Activated CD4-positive, alpha-beta memory T cell treated with anti-CD3 and anti-CD28 coated beads for 36 hours (primary cell): ENCODE measurements at regions not wholly inside any gene's neighbourhood (a gene's known extent, or its start where the extent isn't known, plus 50 kb on each side); places are given as distances from the start of the nearest gene placed in this dataset.

Experiments used
- CTCF ChIA-PET: fragments of 350-600 bp; sonication (Branson Sonifier 250); formaldehyde crosslinking; loops from one replicate; lab custom pipeline; 2021; ENCODE audit warnings: antibody characterized with exemption, inconsistent platforms; lab: Charles Lee
- POLR2A ChIA-PET: fragments of 350-600 bp; sonication (Branson Sonifier 250); formaldehyde crosslinking; loops from one replicate; lab custom pipeline; 2021; ENCODE audit warnings: antibody characterized with exemption; lab: Charles Lee
- DNase-seq: peaks from one replicate; pipeline ENCODE4 v3.0.0-alpha.2; 2020
- H3K27ac Mint-ChIP-seq: one replicate; pipeline ENCODE4 v1.8.0; 2021; ENCODE audit warnings: mixed read lengths
- H3K27me3 Mint-ChIP-seq: one replicate; pipeline ENCODE4 v1.8.0; 2021; ENCODE audit warnings: mixed read lengths
- H3K36me3 Mint-ChIP-seq: one replicate; pipeline ENCODE4 v1.8.0; 2021; ENCODE audit warnings: mixed read lengths
- H3K4me1 Mint-ChIP-seq: one replicate; pipeline ENCODE4 v1.8.0; 2021; ENCODE audit warnings: low read depth, mixed read lengths
- H3K4me3 Mint-ChIP-seq: one replicate; pipeline ENCODE4 v1.8.0; 2021; ENCODE audit warnings: mild to moderate bottlenecking, mixed read lengths
- H3K9me3 Mint-ChIP-seq: one replicate; pipeline ENCODE4 v1.8.0; 2021; ENCODE audit warnings: mixed read lengths
- intact Hi-C: fragments of 100-400 bp; cut with micrococcal nuclease; formaldehyde crosslinking; loops from one replicate; pipeline ENCODE4 v1.15.1; 2023

- ChIA-PET POLR2A (no interaction called here), CTCF (no interaction called here)
- Mint-ChIP-seq H3K36me3 (no peaks in the 10 kb centered on the region), H3K27ac (no peak overlapping the region), H3K4me3 (no peak overlapping the region), H3K9me3 (peaks cover 13% of the 10 kb centered on the region), H3K27me3 (no peaks in the 10 kb centered on the region), H3K4me1 (no peaks in the 10 kb centered on the region)
- DNase-seq = no peak
- intact Hi-C loops = no loop called here
Measured at GRCh38 chr16:6038941-6039645, 941.5 kb upstream of the EEF2KMT start.

- Mint-ChIP-seq H3K27ac (no peak overlapping the region), H3K9me3 (peaks cover 9% of the 10 kb centered on the region), H3K4me1 (no peaks in the 10 kb centered on the region), H3K36me3 (no peaks in the 10 kb centered on the region), H3K4me3 (no peak overlapping the region), H3K27me3 (no peaks in the 10 kb centered on the region)
- intact Hi-C loops = no loop called here
- ChIA-PET POLR2A (no interaction called here), CTCF (no interaction called here)
- DNase-seq = no peak
Measured at GRCh38 chr16:6035161-6035560, 937.6 kb upstream of the EEF2KMT start.

GRCh38 chr16:6034511-6034910 is 936.9 kb upstream of the EEF2KMT start:
- intact Hi-C loops = no loop called here
- Mint-ChIP-seq H3K4me3 (no peak overlapping the region), H3K9me3 (peaks cover 9% of the 10 kb centered on the region), H3K36me3 (no peaks in the 10 kb centered on the region), H3K27ac (no peak overlapping the region), H3K4me1 (no peaks in the 10 kb centered on the region), H3K27me3 (no peaks in the 10 kb centered on the region)
- DNase-seq = no peak
- POLR2A ChIA-PET = no interaction called here
- CTCF ChIA-PET = no interaction called here

- Mint-ChIP-seq H3K4me1 (no peaks in the 10 kb centered on the region), H3K36me3 (no peaks in the 10 kb centered on the region), H3K9me3 (peaks cover 9% of the 10 kb centered on the region), H3K27me3 (no peaks in the 10 kb centered on the region), H3K4me3 (no peak overlapping the region), H3K27ac (no peak overlapping the region)
- ChIA-PET POLR2A (no interaction called here), CTCF (no interaction called here)
- intact Hi-C loops = no loop called here
- no peak for DNase-seq
Measured at GRCh38 chr16:6032438-6032837, 934.8 kb upstream of the EEF2KMT start.

- no peak overlapping the region for H3K4me3 Mint-ChIP-seq
- H3K4me1 Mint-ChIP-seq = no peaks in the 10 kb centered on the region
- H3K27ac Mint-ChIP-seq = no peak overlapping the region
- no peaks in the 10 kb centered on the region for H3K27me3 Mint-ChIP-seq
- H3K9me3 Mint-ChIP-seq = peaks cover 9% of the 10 kb centered on the region
- no peak for DNase-seq
- POLR2A ChIA-PET = no interaction called here
- intact Hi-C loops = no loop called here
- CTCF ChIA-PET = no interaction called here
- no peaks in the 10 kb centered on the region for H3K36me3 Mint-ChIP-seq
Measured at GRCh38 chr16:6031567-6031966, 934.0 kb upstream of the EEF2KMT start.

GRCh38 chr16:6031102-6031501 is 933.5 kb upstream of the EEF2KMT start:
- Mint-ChIP-seq H3K36me3 (no peaks in the 10 kb centered on the region), H3K4me3 (no peak overlapping the region), H3K27me3 (no peaks in the 10 kb centered on the region), H3K4me1 (no peaks in the 10 kb centered on the region), H3K27ac (no peak overlapping the region), H3K9me3 (peaks cover 9% of the 10 kb centered on the region)
- intact Hi-C loops = no loop called here
- ChIA-PET CTCF (no interaction called here), POLR2A (no interaction called here)
- DNase-seq = no peak

- Mint-ChIP-seq H3K27me3 (no peaks in the 10 kb centered on the region), H3K4me3 (no peak overlapping the region), H3K4me1 (no peaks in the 10 kb centered on the region), H3K36me3 (no peaks in the 10 kb centered on the region), H3K9me3 (peaks cover 4% of the 10 kb centered on the region), H3K27ac (no peak overlapping the region)
- intact Hi-C loops = no loop called here
- POLR2A ChIA-PET = no interaction called here
- DNase-seq = no peak
- CTCF ChIA-PET = no interaction called here
Measured at GRCh38 chr16:6027733-6028132, 930.1 kb upstream of the EEF2KMT start.

GRCh38 chr16:6023449-6023848 is 925.9 kb upstream of the EEF2KMT start:
- ChIA-PET POLR2A (no interaction called here), CTCF (no interaction called here)
- Mint-ChIP-seq H3K36me3 (no peaks in the 10 kb centered on the region), H3K9me3 (peaks cover 4% of the 10 kb centered on the region), H3K4me3 (no peak overlapping the region), H3K4me1 (no peaks in the 10 kb centered on the region), H3K27ac (no peak overlapping the region), H3K27me3 (peaks cover 5% of the 10 kb centered on the region)
- intact Hi-C loops = no loop called here
- no peak for DNase-seq

GRCh38 chr16:6021276-6021943 is 923.8 kb upstream of the EEF2KMT start:
- intact Hi-C loops = no loop called here
- ChIA-PET POLR2A (no interaction called here), CTCF (no interaction called here)
- no peak overlapping the region for H3K27ac Mint-ChIP-seq
- peaks cover 7% of the 10 kb centered on the region for H3K27me3 Mint-ChIP-seq
- DNase-seq = no peak
- H3K4me1 Mint-ChIP-seq = no peaks in the 10 kb centered on the region
- H3K36me3 Mint-ChIP-seq = no peaks in the 10 kb centered on the region
- H3K9me3 Mint-ChIP-seq = no peaks in the 10 kb centered on the region
- H3K4me3 Mint-ChIP-seq = no peak overlapping the region

DNA sequence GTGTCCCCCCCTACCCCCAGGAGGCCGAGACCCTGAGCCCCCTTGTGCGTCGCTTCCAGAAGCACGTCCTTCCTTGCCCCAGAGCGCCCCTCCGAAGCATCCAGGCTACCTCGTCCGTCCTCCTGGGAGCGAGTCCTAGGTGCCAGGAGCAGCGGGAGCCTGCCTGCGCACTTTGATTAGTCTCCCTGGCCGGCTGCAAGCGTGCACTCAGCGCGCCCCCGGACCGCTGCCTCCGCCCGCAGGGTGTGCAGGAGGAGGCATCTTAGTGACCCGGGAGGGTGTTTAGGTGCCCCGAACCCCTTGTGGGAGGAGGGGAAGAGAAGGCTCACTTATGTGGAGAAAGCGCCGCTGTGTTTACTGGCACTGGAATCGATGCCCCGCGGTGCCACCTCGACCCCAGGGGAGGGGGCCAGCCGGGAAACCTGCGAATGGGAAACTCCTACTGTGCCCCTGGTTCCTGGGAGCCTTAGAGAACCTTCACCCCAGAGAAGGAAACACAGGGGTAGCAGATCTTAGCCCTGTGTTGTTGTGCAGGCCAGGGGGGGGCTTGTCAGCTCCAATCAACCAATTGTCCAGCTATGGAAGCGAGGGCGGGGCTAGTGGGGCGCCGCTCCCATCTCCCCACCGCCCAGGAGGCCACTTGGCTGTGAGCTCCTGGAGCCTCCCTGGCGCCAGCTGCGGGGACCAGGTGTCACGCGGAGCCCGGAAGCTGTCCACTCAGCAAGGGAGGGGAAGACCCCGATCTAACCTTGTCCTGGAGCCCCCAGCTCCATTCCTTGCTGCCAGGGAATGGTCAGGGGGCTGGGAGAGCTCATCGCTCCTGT is 922.8 kb upstream of the EEF2KMT start:
- Mint-ChIP-seq H3K27me3 (peaks cover 7% of the 10 kb centered on the region), H3K9me3 (peaks cover 7% of the 10 kb centered on the region), H3K27ac (no peak overlapping the region), H3K4me3 (no peak overlapping the region), H3K4me1 (no peaks in the 10 kb centered on the region), H3K36me3 (no peaks in the 10 kb centered on the region)
- DNase-seq = no peak
- POLR2A ChIA-PET = no interaction called here
- CTCF ChIA-PET = no interaction called here
- intact Hi-C loops = no loop called here

GRCh38 chr16:6019490-6019991 is 921.9 kb upstream of the EEF2KMT start:
- intact Hi-C loops = loop anchor here (5.0 kb wide), 1 partner anchor 623 kb away; no protein-coding TSS in a partner anchor
- CTCF ChIA-PET = no interaction called here
- Mint-ChIP-seq H3K27ac (no peak overlapping the region), H3K9me3 (peaks cover 8% of the 10 kb centered on the region), H3K4me1 (no peaks in the 10 kb centered on the region), H3K4me3 (no peak overlapping the region), H3K36me3 (no peaks in the 10 kb centered on the region), H3K27me3 (peaks cover 7% of the 10 kb centered on the region)
- POLR2A ChIA-PET = no interaction called here
- DNase-seq = no peak

- Mint-ChIP-seq H3K9me3 (peaks cover 8% of the 10 kb centered on the region), H3K4me3 (no peak overlapping the region), H3K4me1 (no peaks in the 10 kb centered on the region), H3K27me3 (peaks cover 7% of the 10 kb centered on the region), H3K27ac (no peak overlapping the region), H3K36me3 (no peaks in the 10 kb centered on the region)
- DNase-seq = no peak
- intact Hi-C loops = loop anchor here (5.0 kb wide), 1 partner anchor 623 kb away; no protein-coding TSS in a partner anchor
- ChIA-PET CTCF (no interaction called here), POLR2A (no interaction called here)
Measured at GRCh38 chr16:6018848-6019489, 921.4 kb upstream of the EEF2KMT start.
